ENCODE measurements at regions not wholly inside any gene's neighbourhood (a gene's known extent, or its start where the extent isn't known, plus 50 kb on each side); places are given as distances from the start of the nearest gene placed in this dataset.
"Not testable (repeated sequence)": the region's sequence is repeated elsewhere in the genome, so short reads cannot be mapped to it uniquely, and the experiment has no call there.

GRCh38 chr2:187627153-187627552 is 72.9 kb upstream of the TFPI start:
- Histone ChIP-seq H3K27me3 (ENCODE audit: control insufficient read depth in 2 of 2, insufficient read depth in 2 of 2, low read length in 2 of 2) (no peaks in the 10 kb centered on the region), H3K27ac (ENCODE audit: low read depth in 1 of 2, low read length in 2 of 2) (no peak overlapping the region), H4K20me1 (ENCODE audit: insufficient read depth, low read length) (no peaks in the 10 kb centered on the region), H3K79me2 (ENCODE audit: insufficient read depth, low read length) (no peaks in the 10 kb centered on the region), H3K36me3 (replicated peaks in 1 of 2; ENCODE audit: control insufficient read depth in 1 of 2, insufficient read depth in 2 of 2, low read length in 2 of 2) (no peaks in the 10 kb centered on the region), H3K9me3 (replicated peaks in 1 of 2; ENCODE audit: control insufficient read depth in 1 of 2, insufficient read depth in 1 of 2, low read length in 2 of 2) (peaks cover 0 to 8% of the 10 kb centered on the region in 2 donors), H3K4me1 (ENCODE audit: control insufficient read depth in 1 of 2, insufficient read depth in 2 of 2, low read length in 2 of 2) (no peaks in the 10 kb centered on the region), H3K9ac (ENCODE audit: insufficient read depth, low read length, poor library complexity, severe bottlenecking) (no peak overlapping the region), H2AFZ (ENCODE audit: insufficient read depth, low read depth, low read length, poor library complexity, severe bottlenecking) (no peak overlapping the region), H3K4me2 (replicated peaks; ENCODE audit: extremely low read depth, low read length, poor library complexity, severe bottlenecking) (no peak overlapping the region), H3K4me3 (replicated peaks in 1 of 3; ENCODE audit: low read depth in 2 of 3, low read length in 3 of 3) (no peak overlapping the region)
- Mint-ChIP-seq H3K9me3 (peaks cover 2 to 13% (median 5%) of the 10 kb centered on the region in 7 donors), H3K4me3 (no peak overlapping the region), H3K4me1 (no peaks in the 10 kb centered on the region), H3K27ac (no peak overlapping the region), H3K36me3 (no peaks in the 10 kb centered on the region), H3K27me3 (ENCODE audit: low read depth in 3 of 3) (no peaks in the 10 kb centered on the region)
- intact Hi-C loops (cut with micrococcal nuclease) = no loop called here
- TF ChIP-seq CTCF (IDR thresholded peaks at IDR 0.05) = no peak
- DNase-seq = no peak
- no CpG with 5 or more reads among the region's 3 CpGs for WGBS (ENCODE audit: insufficient coverage)

- H3K4me1 ChIP-seq (ENCODE audit: control insufficient read depth in 1 of 2, insufficient read depth in 2 of 2, low read length in 2 of 2); intact Hi-C loops (cut with micrococcal nuclease); H3K27ac ChIP-seq (ENCODE audit: low read depth in 1 of 2, low read length in 2 of 2); H3K36me3 ChIP-seq (replicated peaks in 1 of 2; ENCODE audit: control insufficient read depth in 1 of 2, insufficient read depth in 2 of 2, low read length in 2 of 2); H3K4me3 ChIP-seq (replicated peaks in 1 of 3; ENCODE audit: low read depth in 2 of 3, low read length in 3 of 3); H3K4me2 ChIP-seq (replicated peaks; ENCODE audit: extremely low read depth, low read length, poor library complexity, severe bottlenecking); H3K9ac ChIP-seq (ENCODE audit: insufficient read depth, low read length, poor library complexity, severe bottlenecking); H3K27me3 Mint-ChIP-seq (ENCODE audit: low read depth in 3 of 3); H3K79me2 ChIP-seq (ENCODE audit: insufficient read depth, low read length); H3K4me1 Mint-ChIP-seq; H3K4me3 Mint-ChIP-seq; H2AFZ ChIP-seq (ENCODE audit: insufficient read depth, low read depth, low read length, poor library complexity, severe bottlenecking); DNase-seq; H4K20me1 ChIP-seq (ENCODE audit: insufficient read depth, low read length); H3K27ac Mint-ChIP-seq; H3K36me3 Mint-ChIP-seq; H3K27me3 ChIP-seq (ENCODE audit: control insufficient read depth in 2 of 2, insufficient read depth in 2 of 2, low read length in 2 of 2): not testable (repeated sequence)
- H3K9me3 ChIP-seq (replicated peaks in 1 of 2; ENCODE audit: control insufficient read depth in 1 of 2, insufficient read depth in 1 of 2, low read length in 2 of 2) = peaks cover 0 to 11% of the 10 kb centered on the region in 2 donors
- WGBS (ENCODE audit: insufficient coverage) = 98% methylated on average over 21 of the region's 53 CpGs
- H3K9me3 Mint-ChIP-seq = peaks cover 2 to 10% (median 8%) of the 10 kb centered on the region in 7 donors
Observed at GRCh38 chr2:187636731-187637391, 82.6 kb upstream of the TFPI start.

- intact Hi-C loops (cut with micrococcal nuclease); H3K27me3 ChIP-seq (ENCODE audit: control insufficient read depth in 2 of 2, insufficient read depth in 2 of 2, low read length in 2 of 2); H3K36me3 Mint-ChIP-seq; H3K27me3 Mint-ChIP-seq (ENCODE audit: low read depth in 3 of 3); H3K4me3 ChIP-seq (replicated peaks in 1 of 3; ENCODE audit: low read depth in 2 of 3, low read length in 3 of 3); H3K27ac Mint-ChIP-seq; H3K4me1 ChIP-seq (ENCODE audit: control insufficient read depth in 1 of 2, insufficient read depth in 2 of 2, low read length in 2 of 2); H4K20me1 ChIP-seq (ENCODE audit: insufficient read depth, low read length); H3K27ac ChIP-seq (ENCODE audit: low read depth in 1 of 2, low read length in 2 of 2); DNase-seq; H2AFZ ChIP-seq (ENCODE audit: insufficient read depth, low read depth, low read length, poor library complexity, severe bottlenecking); H3K4me1 Mint-ChIP-seq; H3K79me2 ChIP-seq (ENCODE audit: insufficient read depth, low read length); H3K4me3 Mint-ChIP-seq; H3K9ac ChIP-seq (ENCODE audit: insufficient read depth, low read length, poor library complexity, severe bottlenecking); H3K4me2 ChIP-seq (replicated peaks; ENCODE audit: extremely low read depth, low read length, poor library complexity, severe bottlenecking); H3K36me3 ChIP-seq (replicated peaks in 1 of 2; ENCODE audit: control insufficient read depth in 1 of 2, insufficient read depth in 2 of 2, low read length in 2 of 2): not testable (repeated sequence)
- H3K9me3 ChIP-seq (replicated peaks in 1 of 2; ENCODE audit: control insufficient read depth in 1 of 2, insufficient read depth in 1 of 2, low read length in 2 of 2) = peaks cover 0 to 11% of the 10 kb centered on the region in 2 donors
- 96% methylated on average over 11 of the region's 19 CpGs for WGBS (ENCODE audit: insufficient coverage)
- H3K9me3 Mint-ChIP-seq = peaks cover 2 to 10% (median 8%) of the 10 kb centered on the region in 7 donors
Observed at GRCh38 chr2:187637392-187637740, 83.1 kb upstream of the TFPI start.

- peaks cover 2 to 10% (median 8%) of the 10 kb centered on the region in 7 donors for H3K9me3 Mint-ChIP-seq
- 90% methylated on average over 13 of the region's 20 CpGs for WGBS (ENCODE audit: insufficient coverage)
- H3K27me3 Mint-ChIP-seq (ENCODE audit: low read depth in 3 of 3) = not testable (repeated sequence)
Observed at GRCh38 chr2:187637771-187638170, 83.5 kb upstream of the TFPI start.

More at GRCh38 chr2:187637771-187638170, 83.5 kb upstream of the TFPI start:
- H3K4me3 ChIP-seq (replicated peaks in 1 of 3; ENCODE audit: low read depth in 2 of 3, low read length in 3 of 3); intact Hi-C loops (cut with micrococcal nuclease); H3K27me3 ChIP-seq (ENCODE audit: control insufficient read depth in 2 of 2, insufficient read depth in 2 of 2, low read length in 2 of 2); H3K27ac ChIP-seq (ENCODE audit: low read depth in 1 of 2, low read length in 2 of 2); H4K20me1 ChIP-seq (ENCODE audit: insufficient read depth, low read length); H3K4me3 Mint-ChIP-seq; H3K4me1 ChIP-seq (ENCODE audit: control insufficient read depth in 1 of 2, insufficient read depth in 2 of 2, low read length in 2 of 2); H3K36me3 ChIP-seq (replicated peaks in 1 of 2; ENCODE audit: control insufficient read depth in 1 of 2, insufficient read depth in 2 of 2, low read length in 2 of 2); H3K4me1 Mint-ChIP-seq; H3K27ac Mint-ChIP-seq; H3K79me2 ChIP-seq (ENCODE audit: insufficient read depth, low read length); H3K9ac ChIP-seq (ENCODE audit: insufficient read depth, low read length, poor library complexity, severe bottlenecking); H3K36me3 Mint-ChIP-seq; H2AFZ ChIP-seq (ENCODE audit: insufficient read depth, low read depth, low read length, poor library complexity, severe bottlenecking); H3K4me2 ChIP-seq (replicated peaks; ENCODE audit: extremely low read depth, low read length, poor library complexity, severe bottlenecking); DNase-seq: not testable (repeated sequence)
- peaks cover 0 to 11% of the 10 kb centered on the region in 2 donors for H3K9me3 ChIP-seq (replicated peaks in 1 of 2; ENCODE audit: control insufficient read depth in 1 of 2, insufficient read depth in 1 of 2, low read length in 2 of 2)

All from CD14-positive monocyte (primary cell).